H1 (cell line): ENCODE measurements at regions not wholly inside any gene's neighbourhood (a gene's known extent, or its start where the extent isn't known, plus 50 kb on each side); places are given as distances from the start of the nearest gene placed in this dataset.

Source experiments
- CTCF ChIA-PET: fragments of 300-600 bp; sonication (Branson Sonifier 250); formaldehyde crosslinking; loops from one replicate; lab custom pipeline; 2021; ENCODE audit not compliant: partially characterized antibody; lab: Charles Lee
- POLR2A ChIA-PET: fragments of 300-600 bp; sonication (Branson Sonifier 250); formaldehyde crosslinking; loops from one replicate; lab custom pipeline; 2021; ENCODE audit warnings: inconsistent platforms; ENCODE audit not compliant: partially characterized antibody; lab: Charles Lee
- DNase-seq, 2 experiments: peaks; one replicate each; pipeline versions ENCODE4 v3.0.0 to v3.0.0-alpha.2; 2010 to 2022; ENCODE audit warnings: low spot score in 2 of 2, low read depth in 1 of 2, mixed read lengths in 1 of 2
- FAIRE-seq: peaks from 2 replicates; lab custom pipeline; 2011; peaks lifted over from hg19 to GRCh38; lab: Jason Lieb, UNC
- H2AFZ ChIP-seq: 2 replicates; pipeline ENCODE4 v1.8.1; 2012; ENCODE audit warnings: low read length, inconsistent platforms
- H2AK5ac ChIP-seq: 2 replicates; pipeline ENCODE4 v1.6.1; 2013; ENCODE audit warnings: low read depth, low read length
- H2BK120ac ChIP-seq: replicated peaks from 2 replicates; pipeline ENCODE3; 2013; ENCODE audit warnings: low read depth, low read length, inconsistent platforms
- H2BK12ac ChIP-seq: 2 replicates; pipeline ENCODE4 v1.6.1; 2013; ENCODE audit warnings: low read depth, low read length
- H2BK15ac ChIP-seq: 2 replicates; pipeline ENCODE4 v1.6.1; 2013; ENCODE audit warnings: low read length
- H2BK20ac ChIP-seq: 2 replicates; pipeline ENCODE4 v1.6.1; 2013; ENCODE audit warnings: low read length
- H2BK5ac ChIP-seq: 2 replicates; pipeline ENCODE4 v1.6.1; 2013; ENCODE audit warnings: low read depth, low read length
- H3K14ac ChIP-seq: 2 replicates; pipeline ENCODE4 v1.6.1; 2013; ENCODE audit warnings: inconsistent platforms; ENCODE audit not compliant: insufficient read length
- H3K18ac ChIP-seq: 2 replicates; pipeline ENCODE4 v1.6.1; 2013; ENCODE audit warnings: low read length; ENCODE audit errors: extremely low read depth
- H3K23ac ChIP-seq: 2 replicates; pipeline ENCODE4 v1.6.1; 2013; ENCODE audit warnings: inconsistent platforms; ENCODE audit not compliant: insufficient read length
- H3K23me2 ChIP-seq: 2 replicates; pipeline ENCODE4 v1.6.1; 2013; ENCODE audit warnings: low read depth, low read length
- H3K27ac ChIP-seq: 2 replicates; pipeline ENCODE4 v1.6.1; 2011; ENCODE audit warnings: low read depth, low read length, inconsistent platforms
- H3K27me3 ChIP-seq, 4 experiments: replicated peaks in 1 of 4; 1 replicate in 1 of 4; 2 replicates in 3 of 4; pipeline versions ENCODE4 v1.6.1 to v1.8.1; 2011 to 2013; ENCODE audit warnings: low read length in 3 of 4, mild to moderate bottlenecking in 3 of 4, inconsistent platforms in 2 of 4, mixed read lengths in 2 of 4, moderate library complexity in 1 of 4; ENCODE audit not compliant: control insufficient read depth in 3 of 4, insufficient read depth in 3 of 4; ENCODE audit errors: extremely low read depth in 1 of 4
- H3K36me3 ChIP-seq, 4 experiments: 2 replicates each; pipeline versions ENCODE4 v1.6.1 to v1.8.1; 2011 to 2013; ENCODE audit warnings: mild to moderate bottlenecking in 4 of 4, low read length in 3 of 4, moderate library complexity in 2 of 4, control low read depth in 1 of 4, inconsistent platforms in 1 of 4; ENCODE audit not compliant: insufficient read depth in 4 of 4, control insufficient read depth in 2 of 4
- H3K4ac ChIP-seq: replicated peaks from 2 replicates; pipeline ENCODE3; 2013; ENCODE audit warnings: low read length, low read depth, mixed read lengths, inconsistent platforms; ENCODE audit not compliant: insufficient read length
- H3K4me1 ChIP-seq, 4 experiments: replicated peaks in 1 of 4; 1 replicate in 1 of 4; 2 replicates in 3 of 4; pipeline versions ENCODE4 v1.6.1 to v1.8.1; 2011 to 2013; ENCODE audit warnings: low read length in 3 of 4, inconsistent platforms in 2 of 4, mixed read lengths in 1 of 4; ENCODE audit not compliant: insufficient read depth in 4 of 4, control insufficient read depth in 3 of 4
- H3K4me2 ChIP-seq, 2 experiments: 2 replicates each; pipeline versions ENCODE4 v1.6.1 to v1.8.1; 2011 to 2013; ENCODE audit warnings: low read depth in 2 of 2, low read length in 2 of 2, control low read depth in 1 of 2, inconsistent platforms in 1 of 2, mild to moderate bottlenecking in 1 of 2; ENCODE audit not compliant: insufficient read depth in 1 of 2
- H3K4me3 ChIP-seq, 4 experiments: fragments of 200-600, 300-600 bp in 1 of 4; sonication (generic), shearing (Covaris generic), sonication (Bioruptor Twin) in 1 of 4; 2 replicates each; pipeline versions ENCODE4 v1.5.1 to v1.8.1; 2011 to 2016; ENCODE audit warnings: low read length in 4 of 4, low read depth in 3 of 4, control low read depth in 2 of 4, inconsistent platforms in 2 of 4, mild to moderate bottlenecking in 2 of 4, mixed read lengths in 1 of 4, moderate library complexity in 1 of 4; ENCODE audit not compliant: insufficient read depth in 2 of 4; ENCODE audit errors: extremely low read depth in 1 of 4
- H3K56ac ChIP-seq: replicated peaks from 2 replicates; pipeline ENCODE3; 2013; ENCODE audit warnings: low read depth, mild to moderate bottlenecking, mixed read lengths, low read length, inconsistent platforms; ENCODE audit not compliant: insufficient read length
- H3K79me1 ChIP-seq: 2 replicates; pipeline ENCODE4 v1.6.1; 2013; ENCODE audit warnings: low read depth, low read length, control low read depth
- H3K79me2 ChIP-seq, 2 experiments: 2 replicates each; pipeline versions ENCODE4 v1.6.1 to v1.8.1; 2012 to 2013; ENCODE audit warnings: low read length in 2 of 2, mild to moderate bottlenecking in 2 of 2, inconsistent platforms in 1 of 2; ENCODE audit not compliant: insufficient read depth in 2 of 2, control insufficient read depth in 1 of 2
- H3K9ac ChIP-seq, 4 experiments: replicated peaks in 1 of 4; 1 replicate in 1 of 4; 2 replicates in 3 of 4; pipeline versions ENCODE4 v1.6.1 to v1.8.1; 2011 to 2013; ENCODE audit warnings: low read depth in 3 of 4, low read length in 3 of 4, control low read depth in 2 of 4, mild to moderate bottlenecking in 2 of 4, moderate library complexity in 2 of 4, inconsistent platforms in 1 of 4; ENCODE audit errors: extremely low read depth in 1 of 4
- H3K9me3 ChIP-seq, 2 experiments: 2 replicates each; pipeline versions ENCODE4 v1.6.1 to v1.8.1; 2012 to 2013; ENCODE audit warnings: mild to moderate bottlenecking in 2 of 2, moderate library complexity in 2 of 2, control low read depth in 1 of 2, inconsistent platforms in 1 of 2, low read depth in 1 of 2, low read length in 1 of 2, mixed read lengths in 1 of 2; ENCODE audit not compliant: insufficient read depth in 2 of 2
- H4K20me1 ChIP-seq, 2 experiments: replicated peaks in 1 of 2; 2 replicates each; pipeline versions ENCODE3 to v1.8.1; 2011 to 2013; ENCODE audit warnings: inconsistent platforms in 2 of 2, low read length in 2 of 2, mild to moderate bottlenecking in 1 of 2; ENCODE audit not compliant: insufficient read depth in 2 of 2, control insufficient read depth in 1 of 2
- H4K5ac ChIP-seq: 2 replicates; pipeline ENCODE4 v1.6.1; 2013; ENCODE audit warnings: low read length, low read depth, mixed read lengths, inconsistent platforms; ENCODE audit not compliant: insufficient read length
- H4K8ac ChIP-seq: 2 replicates; pipeline ENCODE4 v1.8.0; 2013; ENCODE audit warnings: mild to moderate bottlenecking, moderate library complexity, low read length, inconsistent platforms; ENCODE audit not compliant: insufficient read depth; ENCODE audit errors: extremely low read depth
- H4K91ac ChIP-seq: replicated peaks from 2 replicates; pipeline ENCODE3; 2013; ENCODE audit warnings: low read length, mixed read lengths, inconsistent platforms; ENCODE audit not compliant: insufficient read length
- SP4 ChIP-seq: IDR thresholded peaks from 2 replicates; pipeline ENCODE4 v1.6.1; 2012; ENCODE audit warnings: low read length, inconsistent platforms
- WGBS, 2 experiments: shearing (Covaris generic) in 1 of 2; methylation state at CpG; one replicate each; pipeline versions ENCODE4 v1.1.6 to v1.1.7; 2013 to 2015; ENCODE audit warnings: low lambda C conversion rate in 2 of 2, mixed read lengths in 2 of 2, inconsistent platforms in 1 of 2, low coverage in 1 of 2, missing lambda C conversion rate in 1 of 2; ENCODE audit not compliant: insufficient replicate concordance in 2 of 2, insufficient coverage in 1 of 2, insufficient read length in 1 of 2; ENCODE audit errors: extremely low coverage in 1 of 2, missing lambda C conversion rate in 1 of 2; 5-methylcytosine and 5-hydroxymethylcytosine counted together

DNA sequence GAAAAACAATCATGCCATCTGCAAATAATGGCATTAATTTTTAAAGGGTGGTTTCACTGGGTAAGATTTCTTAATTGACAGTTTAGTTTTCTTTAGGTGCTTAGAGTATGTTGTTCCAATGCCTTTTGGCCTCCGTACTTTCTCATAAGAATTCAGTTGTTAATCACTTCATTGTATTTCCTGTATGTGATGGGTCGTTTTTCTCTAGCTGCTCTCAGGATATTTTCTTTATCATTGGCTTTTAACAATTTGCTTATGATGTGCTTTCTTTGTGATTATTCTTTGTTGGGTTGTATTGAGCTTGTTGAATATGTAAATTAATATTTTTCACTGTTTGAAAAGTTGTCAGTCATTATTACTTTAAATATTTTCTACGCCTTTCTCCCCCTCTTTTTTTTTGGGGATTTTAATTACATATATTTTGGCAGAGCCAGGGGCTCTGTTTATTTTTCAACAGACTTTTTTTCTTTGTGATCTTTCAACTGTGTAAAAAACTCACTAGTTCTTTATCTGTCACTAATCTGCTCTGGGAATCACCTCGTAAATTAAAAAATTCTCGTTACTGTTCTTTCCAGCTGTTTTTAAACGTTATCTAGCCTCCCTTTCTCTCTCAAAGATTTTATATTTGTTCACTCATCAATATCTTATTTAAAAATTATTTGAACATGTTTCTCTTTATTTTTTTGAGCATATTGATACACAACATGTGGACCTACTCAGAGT lies 56.2 kb upstream of the IL1R1 start:
- Histone ChIP-seq H4K8ac (no peak overlapping the region), H3K9me3 (no peaks in the 10 kb centered on the region), H3K4me2 (no peak overlapping the region), H3K27ac (no peak overlapping the region), H2BK12ac (no peak overlapping the region), H3K4me1 (no peaks in the 10 kb centered on the region), H3K9ac (no peak overlapping the region), H3K18ac (no peak overlapping the region), H2BK120ac (no peak overlapping the region), H4K91ac (no peak overlapping the region), H3K4me3 (no peak overlapping the region), H2AFZ (no peak overlapping the region), H3K27me3 (no peaks in the 10 kb centered on the region), H3K23me2 (no peaks in the 10 kb centered on the region), H3K79me1 (no peaks in the 10 kb centered on the region), H3K56ac (no peak overlapping the region), H3K36me3 (no peaks in the 10 kb centered on the region), H4K5ac (no peak overlapping the region), H3K79me2 (no peaks in the 10 kb centered on the region), H2BK20ac (no peak overlapping the region), H3K4ac (no peak overlapping the region), H3K14ac (no peak overlapping the region), H2AK5ac (no peak overlapping the region), H2BK15ac (no peak overlapping the region), H3K23ac (no peak overlapping the region), H4K20me1 (no peaks in the 10 kb centered on the region), H2BK5ac (no peak overlapping the region)
- 83% methylated on average over 6 of the region's 6 CpGs; no CpG with 5 or more reads in 1 of the 2 experiments for WGBS, 2 experiments
- DNase-seq (no peak), FAIRE-seq (no peak)
- POLR2A ChIA-PET = no interaction called here
- CTCF ChIA-PET = interaction anchor here (1.2 to 1.4 kb wide), 3 partner anchors 64 to 154 kb away, joined by 3 to 4 read pairs (median 3); no protein-coding TSS in a partner anchor
- no peak for TF ChIP-seq SP4
- TF ChIP-seq, all 59 proteins: peak for 0
